NT2/D1 (cell line): ENCODE measurements at regions not wholly inside any gene's neighbourhood (a gene's known extent, or its start where the extent isn't known, plus 50 kb on each side); places are given as distances from the start of the nearest gene placed in this dataset.

ENCODE experiments used
- SUZ12 ChIP-seq: IDR thresholded peaks from 2 replicates; pipeline ENCODE4 v1.6.1; 2011; ENCODE audit not compliant: insufficient read length, insufficient read depth; ENCODE audit errors: extremely low read depth
- ZNF274 ChIP-seq: IDR thresholded peaks from 2 replicates; pipeline ENCODE4 v1.6.1; 2011; ENCODE audit warnings: mild to moderate bottlenecking, low read depth, low read length

DNA sequence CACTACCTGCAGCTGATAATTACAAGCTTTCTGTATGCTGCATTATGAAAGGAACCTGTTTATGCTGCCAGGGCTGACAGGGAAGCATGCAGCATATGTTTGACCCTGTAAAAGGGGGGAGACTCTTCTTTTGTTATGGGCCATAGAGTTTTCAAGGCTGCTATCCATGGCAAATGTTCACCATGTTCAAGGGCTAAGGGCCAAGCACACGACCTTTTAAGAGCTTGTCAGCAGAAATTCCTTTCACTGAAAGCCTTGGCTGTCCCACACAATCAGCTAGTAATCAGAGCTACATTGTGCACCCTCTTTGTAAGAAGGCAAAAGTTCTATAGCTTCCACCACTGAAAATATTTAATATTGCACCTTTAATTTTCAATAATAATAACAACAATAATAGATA, 74.2 kb upstream of the MBIP start:
- TF ChIP-seq SUZ12, result no peak
- TF ChIP-seq ZNF274, result no peak
